Panc1 (cell line): ENCODE measurements at regions not wholly inside any gene's neighbourhood (a gene's known extent, or its start where the extent isn't known, plus 50 kb on each side); places are given as distances from the start of the nearest gene placed in this dataset.

ENCODE experiments used
- ATAC-seq: fragments of 200-7000 bp; cut with Tn5 transposase; 2 replicates; pipeline ENCODE4 v1.9.1; 2020; ENCODE audit warnings: mild to moderate bottlenecking, moderate library complexity
- BruUV-seq: library from RNA; stranded (reverse); fragments of 400-500 nt; replicated peaks from 2 replicates; lab custom pipeline; 2021; lab: Mats Ljungman, UMichigan
- CTCF ChIA-PET: fragments of 300-600 bp; sonication (Branson Sonifier 250); formaldehyde crosslinking; loops from one replicate; lab custom pipeline; 2022; ENCODE audit warnings: antibody characterized with exemption; lab: Charles Lee
- POLR2A ChIA-PET: fragments of 300-600 bp; sonication (Branson Sonifier 250); formaldehyde crosslinking; loops from one replicate; lab custom pipeline; 2022; ENCODE audit warnings: antibody characterized with exemption; lab: Charles Lee
- DNase-seq: peaks from one replicate; pipeline ENCODE4 v3.0.0-alpha.2; 2010; ENCODE audit warnings: low read depth, low spot score
- H3K27ac ChIP-seq: 2 replicates; pipeline ENCODE4 v1.5.1; 2011; ENCODE audit warnings: mild to moderate bottlenecking, low read length, inconsistent platforms
- H3K27me3 ChIP-seq: fragments of 200-500 bp; sonication (Bioruptor generic); 2 replicates; pipeline ENCODE4 v1.6.0; 2014; ENCODE audit warnings: low read length, inconsistent platforms; ENCODE audit not compliant: control insufficient read depth, insufficient read depth
- H3K36me3 ChIP-seq: fragments of 200-500 bp; sonication (Bioruptor generic); 2 replicates; pipeline ENCODE4 v1.5.1; 2014; ENCODE audit warnings: inconsistent platforms, mild to moderate bottlenecking, low read length, moderate library complexity; ENCODE audit not compliant: control insufficient read depth, insufficient read depth
- H3K4me1 ChIP-seq: 2 replicates; pipeline ENCODE4 v1.5.1; 2011; ENCODE audit warnings: inconsistent platforms, mild to moderate bottlenecking, low read length, moderate library complexity; ENCODE audit not compliant: control insufficient read depth, insufficient read depth
- H3K4me3 ChIP-seq, 2 experiments: 2 replicates each; pipeline ENCODE4 v1.5.1; 2011 to 2012; ENCODE audit warnings: low read depth in 2 of 2, low read length in 2 of 2, mild to moderate bottlenecking in 2 of 2, inconsistent platforms in 1 of 2, moderate library complexity in 1 of 2
- H3K9me3 ChIP-seq: fragments of 200-500 bp; sonication (Bioruptor generic); 2 replicates; pipeline ENCODE4 v1.5.1; 2014; ENCODE audit warnings: low read depth, mild to moderate bottlenecking, inconsistent platforms, low read length, moderate library complexity; ENCODE audit not compliant: control insufficient read depth, insufficient read depth
- CTCF ChIP-seq: fragments of 450-650 bp; IDR thresholded peaks from 2 replicates; pipeline ENCODE4 v1.5.1; 2017; ENCODE audit warnings: mild to moderate bottlenecking
- POLR2AphosphoS5 ChIP-seq: IDR thresholded peaks from 2 replicates; pipeline ENCODE4 v1.6.1; 2012; ENCODE audit warnings: mild to moderate bottlenecking, low read depth, low read length, moderate library complexity
- REST ChIP-seq, 2 experiments: IDR thresholded peaks; 2 replicates each; pipeline ENCODE4 v1.6.1; 2011 to 2012; ENCODE audit warnings: low read depth in 2 of 2, control low read depth in 1 of 2, low read length in 1 of 2, mild to moderate bottlenecking in 1 of 2, moderate library complexity in 1 of 2; ENCODE audit not compliant: insufficient read depth in 1 of 2
- SIN3A ChIP-seq: IDR thresholded peaks from 2 replicates; pipeline ENCODE4 v1.6.1; 2012; ENCODE audit warnings: low read depth, mild to moderate bottlenecking, low read length, moderate library complexity, borderline replicate concordance; ENCODE audit not compliant: insufficient read depth
- TCF7L2 ChIP-seq: IDR thresholded peaks from 2 replicates; pipeline ENCODE4 v1.6.1; 2011; ENCODE audit warnings: mild to moderate bottlenecking, low read depth, low read length, inconsistent platforms
- in situ Hi-C: cut with HindIII; loops from 2 replicates; pipeline ENCODE4 v1.10.0; 2016; ENCODE audit warnings: low sequenced_read_pairs, low pct_unique_long_range_greater_than_20kb
- intact Hi-C: fragments of 100-400 bp; cut with micrococcal nuclease; formaldehyde crosslinking; loops from one replicate; pipeline ENCODE4 v1.10.0; 2022; ENCODE audit not compliant: unreplicated experiment

- Histone ChIP-seq H3K27me3 (no peaks in the 10 kb centered on the region), H3K4me3 (no peak overlapping the region), H3K27ac (peak overlapping the region; percentile 26), H3K36me3 (no peaks in the 10 kb centered on the region), H3K4me1 (peaks cover 11% of the 10 kb centered on the region), H3K9me3 (no peaks in the 10 kb centered on the region; the same call in 1 of the 2 replicates)
- no TSS peak for BruUV-seq
- DNase-seq (no peak), ATAC-seq (no peak)
- TF ChIP-seq REST (IDR thresholded peaks at IDR 0.05; ENCODE audit: insufficient read depth in 1 of 2, low read depth in 2 of 2, low read length in 1 of 2) (no peak), CTCF (no peak), TCF7L2 (no peak), SIN3A (no peak), POLR2AphosphoS5 (no peak)
- intact Hi-C loops (no loop called here), in situ Hi-C loops (no loop called here)
- ChIA-PET POLR2A (interaction anchor here (0.5 kb wide), 1 partner anchor 62 kb away, joined by 5 read pairs; no protein-coding TSS in a partner anchor), CTCF (no interaction called here)
Measured at GRCh38 chr20:19807946-19808330, 49.9 kb downstream of the RIN2 start.

GRCh38 chr20:19808498-19808897 is 50.4 kb downstream of the RIN2 start:
- no TSS peak for BruUV-seq
- POLR2A ChIA-PET: no interaction called here
- ATAC-seq: 0 out of 2 replicates have a peak, but pooled peaks have one; percentile 37
- TF ChIP-seq CTCF: no peak
- H3K9me3 ChIP-seq: no peaks in the 10 kb centered on the region; the same call in 1 of the 2 replicates
- no peak for DNase-seq
- no peaks in the 10 kb centered on the region for H3K36me3 ChIP-seq
- intact Hi-C loops (no loop called here), in situ Hi-C loops (no loop called here)
- H3K4me1 ChIP-seq: peaks cover 11% of the 10 kb centered on the region
- H3K4me3 ChIP-seq: no peak overlapping the region
- CTCF ChIA-PET: no interaction called here
- no peak overlapping the region for H3K27ac ChIP-seq
- H3K27me3 ChIP-seq: no peaks in the 10 kb centered on the region
